DOHH2 (cell line): ENCODE measurements at regions not wholly inside any gene's neighbourhood (a gene's known extent, or its start where the extent isn't known, plus 50 kb on each side); places are given as distances from the start of the nearest gene placed in this dataset.

Source experiments
- H3F3A ChIP-seq: fragments of 200-600 bp; sonication (generic), shearing (Covaris generic); 2 replicates; pipeline ENCODE4 v1.6.0; 2016; ENCODE audit warnings: antibody characterized with exemption, mild to moderate bottlenecking; ENCODE audit not compliant: control insufficient read depth, insufficient read depth
- H3K27ac ChIP-seq: fragments of 200-600 bp; sonication (generic); 2 replicates; pipeline ENCODE4 v1.5.1; 2014; ENCODE audit warnings: low read depth, mild to moderate bottlenecking, low read length, moderate library complexity
- H3K27me3 ChIP-seq: fragments of 200-600 bp; sonication (generic); 2 replicates; pipeline ENCODE4 v1.6.1; 2014; ENCODE audit warnings: mild to moderate bottlenecking, low read length, mixed read lengths; ENCODE audit not compliant: control insufficient read depth
- H3K36me3 ChIP-seq: fragments of 200-600 bp; sonication (generic); 2 replicates; pipeline ENCODE4 v1.6.1; 2014; ENCODE audit warnings: mild to moderate bottlenecking, low read length, moderate library complexity, mixed read lengths; ENCODE audit not compliant: control insufficient read depth
- H3K4me1 ChIP-seq: fragments of 200-600 bp; sonication (generic); 2 replicates; pipeline ENCODE4 v1.6.1; 2014; ENCODE audit warnings: mild to moderate bottlenecking, low read length, mixed read lengths; ENCODE audit not compliant: control insufficient read depth
- H3K4me2 ChIP-seq: fragments of 200-600 bp; sonication (generic); 2 replicates; pipeline ENCODE4 v1.6.0; 2014; ENCODE audit warnings: mild to moderate bottlenecking, low read length, moderate library complexity
- H3K4me3 ChIP-seq: fragments of 200-600 bp; sonication (generic); 2 replicates; pipeline ENCODE4 v1.5.1; 2014; ENCODE audit warnings: mild to moderate bottlenecking, low read length, mixed read lengths
- H3K79me2 ChIP-seq: fragments of 200-600 bp; sonication (generic); 2 replicates; pipeline ENCODE4 v1.6.1; 2014; ENCODE audit warnings: mild to moderate bottlenecking, low read length, mixed read lengths; ENCODE audit not compliant: control insufficient read depth
- H3K9me2 ChIP-seq: fragments of 200-600 bp; sonication (generic); replicated peaks from 2 replicates; pipeline ENCODE4 v1.6.1; 2014; ENCODE audit warnings: mild to moderate bottlenecking, low read length, mixed read lengths; ENCODE audit not compliant: control insufficient read depth
- H3K9me3 ChIP-seq: fragments of 200-600 bp; sonication (generic); 2 replicates; pipeline ENCODE4 v1.6.1; 2014; ENCODE audit warnings: antibody characterized with exemption, low read length, mixed read lengths; ENCODE audit not compliant: control insufficient read depth, insufficient read depth
- H4K20me1 ChIP-seq: fragments of 200-600 bp; sonication (generic); 2 replicates; pipeline ENCODE4 v1.6.0; 2014; ENCODE audit warnings: low read depth, mild to moderate bottlenecking, antibody characterized with exemption, low read length, moderate library complexity; ENCODE audit not compliant: control insufficient read depth, insufficient read depth
- CTCF ChIP-seq: fragments of 200-600 bp; sonication (generic); IDR thresholded peaks from one replicate; pipeline ENCODE4 v1.5.1; 2014; ENCODE audit warnings: antibody characterized with exemption, mild to moderate bottlenecking, low read depth, low read length; ENCODE audit not compliant: poor library complexity, severe bottlenecking
- EZH2phosphoT487 ChIP-seq: fragments of 200-600 bp; sonication (generic); IDR thresholded peaks from 2 replicates; pipeline ENCODE4 v1.6.1; 2017; ENCODE audit warnings: borderline replicate concordance, mild to moderate bottlenecking, antibody characterized with exemption, low read length, moderate library complexity, mixed read lengths

DNA sequence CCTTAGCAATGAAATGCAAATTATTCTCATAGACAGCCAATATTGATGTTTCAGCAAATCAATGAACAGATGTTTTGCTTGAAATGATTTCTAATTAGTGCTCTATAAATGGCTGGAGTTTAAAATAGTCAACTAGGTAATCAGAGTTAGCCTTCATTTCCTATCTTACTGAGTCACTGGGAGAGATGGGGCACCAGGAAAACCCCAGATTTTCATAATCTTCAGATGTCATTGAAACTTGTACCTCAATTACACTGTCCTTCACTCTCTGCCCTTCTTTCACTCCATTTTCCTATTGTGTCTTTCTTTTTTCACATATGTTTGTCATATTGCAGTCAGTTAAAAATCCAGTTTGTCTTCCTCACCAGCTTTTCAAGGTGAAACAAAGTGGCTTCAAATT is 92.7 kb downstream of the C12orf75 start:
- Histone ChIP-seq H3K4me3 (no peak overlapping the region), H4K20me1 (no peaks in the 10 kb centered on the region), H3K36me3 (no peaks in the 10 kb centered on the region), H3F3A (no peaks in the 10 kb centered on the region), H3K9me3 (no peaks in the 10 kb centered on the region), H3K9me2 (no peaks in the 10 kb centered on the region), H3K27ac (no peak overlapping the region), H3K79me2 (no peaks in the 10 kb centered on the region), H3K27me3 (peaks cover 3% of the 10 kb centered on the region; the same call in 1 of the 2 replicates), H3K4me1 (no peaks in the 10 kb centered on the region), H3K4me2 (no peak overlapping the region)
- TF ChIP-seq CTCF (no peak), EZH2phosphoT487 (no peak)

GRCh38 chr12:105423921-105424320 is 93.4 kb downstream of the C12orf75 start:
- Histone ChIP-seq H3K27me3 (peaks cover 8% of the 10 kb centered on the region; the same call in 1 of the 2 replicates), H3K4me3 (no peak overlapping the region), H3F3A (no peaks in the 10 kb centered on the region), H4K20me1 (no peaks in the 10 kb centered on the region), H3K4me2 (no peak overlapping the region), H3K36me3 (no peaks in the 10 kb centered on the region), H3K9me2 (no peaks in the 10 kb centered on the region), H3K27ac (no peak overlapping the region), H3K79me2 (no peaks in the 10 kb centered on the region), H3K4me1 (no peaks in the 10 kb centered on the region), H3K9me3 (no peaks in the 10 kb centered on the region)
- TF ChIP-seq CTCF (no peak), EZH2phosphoT487 (no peak)

- H3K4me1 ChIP-seq, result no peaks in the 10 kb centered on the region
- no peaks in the 10 kb centered on the region for H3K9me2 ChIP-seq
- H3K27ac ChIP-seq, result no peak overlapping the region
- no peaks in the 10 kb centered on the region for H3F3A ChIP-seq
- H4K20me1 ChIP-seq, result no peaks in the 10 kb centered on the region
- no peak overlapping the region for H3K4me2 ChIP-seq
- H3K36me3 ChIP-seq, result no peaks in the 10 kb centered on the region
- H3K79me2 ChIP-seq, result no peaks in the 10 kb centered on the region
- H3K9me3 ChIP-seq, result no peaks in the 10 kb centered on the region
- peaks cover 13% of the 10 kb centered on the region; the same call in 1 of the 2 replicates for H3K27me3 ChIP-seq
- TF ChIP-seq CTCF (no peak), EZH2phosphoT487 (no peak)
- H3K4me3 ChIP-seq, result no peak overlapping the region
Measured at GRCh38 chr12:105425254-105426174, 95.0 kb downstream of the C12orf75 start.
